ENCODE measurements at regions not wholly inside any gene's neighbourhood (a gene's known extent, or its start where the extent isn't known, plus 50 kb on each side); places are given as distances from the start of the nearest gene placed in this dataset.

- Mint-ChIP-seq H3K4me1 (ENCODE audit: insufficient read depth, unreplicated experiment) (no peaks in the 10 kb centered on the region), H3K27ac (ENCODE audit: low read depth, unreplicated experiment) (no peak overlapping the region), H3K9me3 (ENCODE audit: unreplicated experiment) (peaks cover 10% of the 10 kb centered on the region), H3K4me3 (ENCODE audit: unreplicated experiment) (no peak overlapping the region), H3K27me3 (ENCODE audit: insufficient read depth, unreplicated experiment) (peaks cover 26% of the 10 kb centered on the region), H3K36me3 (ENCODE audit: insufficient read depth, unreplicated experiment) (no peaks in the 10 kb centered on the region)
- no TSS peak for BruUV-seq (replicated peaks)
- DNase-seq (ENCODE audit: unreplicated experiment), result no peak
- POLR2A ChIA-PET, result no interaction called here
- no peak for TF ChIP-seq CTCF (IDR thresholded peaks at IDR 0.05; ENCODE audit: unreplicated experiment)
- intact Hi-C loops (cut with micrococcal nuclease), result no loop called here
- CTCF ChIA-PET, result no interaction called here
These were observed 104.7 kb upstream of the ADPGK start for GRCh38 chr15:72888211-72888610.

GRCh38 chr15:72887376-72887775 is 103.8 kb upstream of the ADPGK start:
- BruUV-seq (replicated peaks), result no TSS peak
- ChIA-PET CTCF (interaction anchor here (0.6 kb wide), 1 partner anchor 69 kb away, joined by 3 read pairs; no protein-coding TSS in a partner anchor), POLR2A (interaction anchor here (0.7 kb wide), 2 partner anchors 199 to 212 kb away, joined by 3 read pairs; no protein-coding TSS in a partner anchor)
- DNase-seq (ENCODE audit: unreplicated experiment), result no peak
- Mint-ChIP-seq H3K4me3 (ENCODE audit: unreplicated experiment) (no peak overlapping the region), H3K9me3 (ENCODE audit: unreplicated experiment) (peaks cover 18% of the 10 kb centered on the region), H3K27ac (ENCODE audit: low read depth, unreplicated experiment) (no peak overlapping the region), H3K27me3 (ENCODE audit: insufficient read depth, unreplicated experiment) (peaks cover 23% of the 10 kb centered on the region), H3K36me3 (ENCODE audit: insufficient read depth, unreplicated experiment) (no peaks in the 10 kb centered on the region), H3K4me1 (ENCODE audit: insufficient read depth, unreplicated experiment) (no peaks in the 10 kb centered on the region)
- intact Hi-C loops (cut with micrococcal nuclease), result no loop called here
- TF ChIP-seq CTCF (IDR thresholded peaks at IDR 0.05; ENCODE audit: unreplicated experiment), result no peak

- BruUV-seq (replicated peaks), result no TSS peak
- POLR2A ChIA-PET, result no interaction called here
- CTCF ChIA-PET, result no interaction called here
These were observed 100.8 kb upstream of the ADPGK start for GRCh38 chr15:72884311-72884710.

GRCh38 chr15:72873379-72874233 is 90.0 kb upstream of the ADPGK start:
- intact Hi-C loops (cut with micrococcal nuclease), result no loop called here
- no peaks in the 10 kb centered on the region for H3K36me3 Mint-ChIP-seq (ENCODE audit: insufficient read depth, unreplicated experiment)
- ChIA-PET POLR2A (no interaction called here), CTCF (no interaction called here)
- no peak for DNase-seq (ENCODE audit: unreplicated experiment)
- peaks cover 7% of the 10 kb centered on the region for H3K9me3 Mint-ChIP-seq (ENCODE audit: unreplicated experiment)
- no TSS peak for BruUV-seq (replicated peaks)
- H3K27ac Mint-ChIP-seq (ENCODE audit: low read depth, unreplicated experiment), result no peak overlapping the region
- H3K27me3 Mint-ChIP-seq (ENCODE audit: insufficient read depth, unreplicated experiment), result peaks cover 10% of the 10 kb centered on the region
- H3K4me1 Mint-ChIP-seq (ENCODE audit: insufficient read depth, unreplicated experiment), result no peaks in the 10 kb centered on the region
- no peak for TF ChIP-seq CTCF (IDR thresholded peaks at IDR 0.05; ENCODE audit: unreplicated experiment)
- H3K4me3 Mint-ChIP-seq (ENCODE audit: unreplicated experiment), result no peak overlapping the region

More at GRCh38 chr15:72884311-72884710, 100.8 kb upstream of the ADPGK start:
- Mint-ChIP-seq H3K9me3 (ENCODE audit: unreplicated experiment) (peaks cover 21% of the 10 kb centered on the region), H3K4me1 (ENCODE audit: insufficient read depth, unreplicated experiment) (no peaks in the 10 kb centered on the region), H3K27me3 (ENCODE audit: insufficient read depth, unreplicated experiment) (peaks cover 30% of the 10 kb centered on the region), H3K36me3 (ENCODE audit: insufficient read depth, unreplicated experiment) (no peaks in the 10 kb centered on the region), H3K4me3 (ENCODE audit: unreplicated experiment) (no peak overlapping the region), H3K27ac (ENCODE audit: low read depth, unreplicated experiment) (no peak overlapping the region)
- intact Hi-C loops (cut with micrococcal nuclease), result no loop called here
- no peak for DNase-seq (ENCODE audit: unreplicated experiment)
- TF ChIP-seq CTCF (IDR thresholded peaks at IDR 0.05; ENCODE audit: unreplicated experiment), result no peak

Data from MCF 10A (cell line).